GM21390 (cell line): ENCODE measurements at regions not wholly inside any gene's neighbourhood (a gene's known extent, or its start where the extent isn't known, plus 50 kb on each side); places are given as distances from the start of the nearest gene placed in this dataset.

Source experiments
- ATAC-seq: cut with Tn5 transposase; IDR thresholded peaks from one replicate; pipeline ENCODE4 v1.9.1; 2021; ENCODE audit not compliant: unreplicated experiment

- no peak for ATAC-seq
These were observed 59.9 kb upstream of the BZW1 start for GRCh38 chr2:200751786-200752185.

GRCh38 chr2:200752332-200752731 lies 59.4 kb upstream of the BZW1 start:
- ATAC-seq: no peak

- no peak for ATAC-seq
These were observed 58.9 kb upstream of the BZW1 start for GRCh38 chr2:200752835-200753234.

GRCh38 chr2:200756618-200757321 lies 54.9 kb upstream of the BZW1 start:
- ATAC-seq: peak; percentile 77

GRCh38 chr2:200757399-200757798 lies 54.3 kb upstream of the BZW1 start:
- ATAC-seq: no peak

GRCh38 chr2:200758341-200758740 lies 53.4 kb upstream of the BZW1 start:
- ATAC-seq: no peak

GRCh38 chr2:200761266-200761665 lies 50.4 kb upstream of the BZW1 start:
- ATAC-seq: no peak
